ENCODE measurements at regions not wholly inside any gene's neighbourhood (a gene's known extent, or its start where the extent isn't known, plus 50 kb on each side); places are given as distances from the start of the nearest gene placed in this dataset.

- TF ChIP-seq, protein P1, sequence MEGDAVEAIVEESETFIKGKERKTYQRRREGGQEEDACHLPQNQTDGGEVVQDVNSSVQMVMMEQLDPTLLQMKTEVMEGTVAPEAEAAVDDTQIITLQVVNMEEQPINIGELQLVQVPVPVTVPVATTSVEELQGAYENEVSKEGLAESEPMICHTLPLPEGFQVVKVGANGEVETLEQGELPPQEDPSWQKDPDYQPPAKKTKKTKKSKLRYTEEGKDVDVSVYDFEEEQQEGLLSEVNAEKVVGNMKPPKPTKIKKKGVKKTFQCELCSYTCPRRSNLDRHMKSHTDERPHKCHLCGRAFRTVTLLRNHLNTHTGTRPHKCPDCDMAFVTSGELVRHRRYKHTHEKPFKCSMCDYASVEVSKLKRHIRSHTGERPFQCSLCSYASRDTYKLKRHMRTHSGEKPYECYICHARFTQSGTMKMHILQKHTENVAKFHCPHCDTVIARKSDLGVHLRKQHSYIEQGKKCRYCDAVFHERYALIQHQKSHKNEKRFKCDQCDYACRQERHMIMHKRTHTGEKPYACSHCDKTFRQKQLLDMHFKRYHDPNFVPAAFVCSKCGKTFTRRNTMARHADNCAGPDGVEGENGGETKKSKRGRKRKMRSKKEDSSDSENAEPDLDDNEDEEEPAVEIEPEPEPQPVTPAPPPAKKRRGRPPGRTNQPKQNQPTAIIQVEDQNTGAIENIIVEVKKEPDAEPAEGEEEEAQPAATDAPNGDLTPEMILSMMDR (IDR thresholded peaks at IDR 0.05; ENCODE audit: borderline replicate concordance, extremely low read depth, low read length, poor library complexity, severe bottlenecking), result no peak
- TF ChIP-seq EZH2 (IDR thresholded peaks at IDR 0.05; ENCODE audit: borderline replicate concordance, low read depth, low read length, severe bottlenecking), result no peak
Observed at GRCh38 chr4:159922119-159922518, 819.2 kb downstream of the RAPGEF2 start.
